ENCODE measurements at regions not wholly inside any gene's neighbourhood (a gene's known extent, or its start where the extent isn't known, plus 50 kb on each side); places are given as distances from the start of the nearest gene placed in this dataset.

DNA sequence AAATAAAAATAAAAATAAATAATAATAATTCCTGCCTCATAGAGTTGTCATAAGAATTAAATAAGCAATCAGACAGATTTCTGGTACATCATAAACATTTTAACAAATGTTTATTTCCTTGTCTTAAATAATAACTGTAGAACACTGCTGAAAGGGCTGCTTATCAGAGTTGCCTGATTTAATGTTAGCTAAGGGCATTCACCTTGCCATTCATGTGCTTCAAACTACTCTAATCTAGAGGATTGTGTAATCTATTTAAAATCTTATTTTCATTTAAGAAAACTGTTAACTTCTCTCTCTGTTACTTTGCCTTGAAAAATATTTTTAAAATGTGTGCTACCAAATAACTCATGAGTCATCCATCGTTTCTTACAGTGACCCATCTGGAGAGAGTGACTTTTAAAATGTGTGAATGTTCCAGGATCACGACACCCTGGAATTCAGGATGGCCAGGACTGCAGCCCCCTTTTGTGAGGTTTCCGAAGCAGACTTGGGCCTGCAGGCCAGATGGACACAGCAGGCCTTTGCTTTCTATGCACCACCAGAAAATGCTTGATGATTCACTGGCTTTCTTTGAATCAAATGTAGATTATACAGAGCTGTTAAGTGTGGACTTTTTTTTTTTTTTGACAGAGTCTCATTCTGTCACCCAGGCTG, 109.1 kb upstream of the TNS3 start:
- DNase-seq, result no peak

GRCh38 chr7:47689558-47689957, 107.6 kb upstream of the TNS3 start:
- no peak for DNase-seq

DNA sequence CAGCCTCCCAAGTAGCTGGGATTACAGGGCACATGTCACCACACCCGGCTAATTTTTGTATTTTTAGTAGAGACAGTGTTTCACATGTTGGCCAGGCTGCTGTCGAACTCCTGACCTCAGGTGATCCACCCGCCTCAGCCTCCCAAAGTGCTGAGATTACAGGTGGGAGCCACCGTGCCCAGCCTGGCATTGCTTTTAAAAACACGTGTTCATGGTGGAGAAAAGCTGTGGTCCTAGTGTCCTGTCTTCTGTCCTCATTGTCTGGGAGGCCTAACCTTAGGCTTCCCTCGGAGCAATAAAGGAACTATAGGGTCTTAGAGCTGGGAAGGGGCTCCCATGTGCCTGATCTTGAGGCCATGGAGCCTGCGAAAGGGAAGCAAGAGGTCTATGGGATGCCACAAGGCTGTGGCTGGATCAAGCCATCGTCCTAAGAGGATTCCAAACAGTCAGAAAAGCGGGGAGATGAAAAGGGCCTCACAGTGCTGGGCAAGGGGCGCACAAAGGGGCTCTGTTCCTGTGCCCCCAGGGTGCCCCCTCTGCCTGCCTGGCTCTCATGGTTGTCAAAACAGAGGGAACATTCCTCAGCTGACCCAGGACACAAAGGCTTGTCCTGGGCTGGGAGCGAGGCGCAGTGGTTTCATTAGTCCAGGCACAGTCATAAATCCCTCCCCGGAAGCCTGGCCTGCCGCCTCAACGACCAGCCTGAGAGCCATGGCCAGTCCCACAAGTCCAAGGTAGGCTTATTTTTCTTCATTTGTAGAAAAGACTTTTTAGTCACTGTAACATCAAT, 106.6 kb upstream of the TNS3 start:
- DNase-seq, result no peak

- no peak for DNase-seq
Observed at GRCh38 chr7:47685712-47686376, 103.9 kb upstream of the TNS3 start.

DNA sequence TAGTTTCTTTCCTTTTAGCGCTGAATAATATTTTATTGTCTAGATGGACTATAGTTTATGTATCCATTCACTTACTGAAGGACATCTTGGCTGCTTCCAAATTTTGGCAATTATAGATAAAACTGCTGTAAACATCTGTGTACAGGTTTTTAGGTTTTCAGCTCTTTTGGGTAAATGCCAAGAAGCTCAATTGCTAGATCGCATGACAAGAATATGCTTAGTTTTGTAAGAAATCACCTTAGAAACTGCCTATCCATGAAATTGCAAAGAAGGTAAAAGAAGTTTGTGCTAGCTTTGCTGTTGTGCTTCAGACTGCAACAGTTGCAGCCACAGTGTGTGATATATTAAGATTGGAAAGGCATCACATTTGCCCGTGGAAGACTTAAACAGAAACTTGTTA, 103.2 kb upstream of the TNS3 start:
- DNase-seq, result no peak

DNA sequence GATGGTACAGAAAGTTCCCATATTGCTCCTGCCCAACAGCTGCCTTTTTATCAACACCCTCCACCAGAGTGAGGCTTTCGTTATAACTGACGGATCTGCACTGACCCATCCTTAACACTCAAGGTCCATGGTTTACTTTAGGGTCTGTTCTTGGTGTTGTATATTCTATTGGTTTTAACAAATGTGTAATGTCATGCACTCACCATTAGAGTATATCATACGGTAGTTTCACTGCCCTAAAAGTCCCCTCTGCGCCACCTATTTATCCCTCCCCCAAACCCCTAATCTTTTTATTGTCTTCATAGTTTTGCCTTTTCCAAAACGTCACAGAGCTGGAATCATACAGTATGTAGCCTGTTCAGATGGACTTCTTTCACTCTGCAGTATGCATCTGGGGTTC, 102.8 kb upstream of the TNS3 start:
- DNase-seq, result no peak

DNA sequence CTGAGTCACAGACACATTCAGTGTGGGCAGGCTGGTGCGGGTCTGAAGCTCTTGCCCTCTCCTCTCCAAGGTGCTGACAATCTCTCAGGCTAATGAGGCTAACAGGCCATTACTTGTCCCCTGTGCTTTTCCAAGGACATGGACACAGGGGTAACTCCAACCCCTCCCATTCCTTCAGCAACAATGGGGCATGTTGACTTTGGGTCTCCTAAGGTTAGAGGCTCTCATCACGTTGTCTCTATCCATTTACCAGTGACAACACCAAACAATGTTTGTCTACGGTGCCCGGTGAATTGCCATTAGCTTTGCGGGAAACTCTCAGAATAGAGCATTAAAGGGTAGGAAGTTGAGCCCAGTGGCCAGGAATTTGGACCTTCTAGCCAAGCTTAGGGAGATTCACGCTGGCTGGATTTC, 101.6 kb upstream of the TNS3 start:
- DNase-seq, result no peak

DNA sequence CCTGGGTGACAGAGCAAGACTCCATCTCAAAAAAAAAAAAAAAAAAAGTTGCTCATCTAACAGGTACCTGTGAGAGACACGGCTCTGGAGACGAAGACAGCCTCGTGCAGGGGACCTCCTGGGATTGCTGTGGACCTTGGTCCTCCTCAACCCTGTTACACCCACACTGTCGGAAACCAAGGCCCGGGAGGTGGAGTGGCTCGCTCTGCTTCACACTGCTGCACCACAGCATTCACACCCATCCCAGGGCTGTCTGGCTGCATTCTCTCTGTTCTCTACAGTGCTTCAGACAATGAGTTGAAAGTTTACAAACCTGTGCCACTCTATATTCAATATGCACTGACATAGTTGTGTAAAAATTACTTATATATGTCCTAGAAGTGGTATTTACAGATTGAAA, 101.0 kb upstream of the TNS3 start:
- no peak for DNase-seq

- DNase-seq, result no peak
Observed at GRCh38 chr7:47681249-47681810, 99.4 kb upstream of the TNS3 start.

DNA sequence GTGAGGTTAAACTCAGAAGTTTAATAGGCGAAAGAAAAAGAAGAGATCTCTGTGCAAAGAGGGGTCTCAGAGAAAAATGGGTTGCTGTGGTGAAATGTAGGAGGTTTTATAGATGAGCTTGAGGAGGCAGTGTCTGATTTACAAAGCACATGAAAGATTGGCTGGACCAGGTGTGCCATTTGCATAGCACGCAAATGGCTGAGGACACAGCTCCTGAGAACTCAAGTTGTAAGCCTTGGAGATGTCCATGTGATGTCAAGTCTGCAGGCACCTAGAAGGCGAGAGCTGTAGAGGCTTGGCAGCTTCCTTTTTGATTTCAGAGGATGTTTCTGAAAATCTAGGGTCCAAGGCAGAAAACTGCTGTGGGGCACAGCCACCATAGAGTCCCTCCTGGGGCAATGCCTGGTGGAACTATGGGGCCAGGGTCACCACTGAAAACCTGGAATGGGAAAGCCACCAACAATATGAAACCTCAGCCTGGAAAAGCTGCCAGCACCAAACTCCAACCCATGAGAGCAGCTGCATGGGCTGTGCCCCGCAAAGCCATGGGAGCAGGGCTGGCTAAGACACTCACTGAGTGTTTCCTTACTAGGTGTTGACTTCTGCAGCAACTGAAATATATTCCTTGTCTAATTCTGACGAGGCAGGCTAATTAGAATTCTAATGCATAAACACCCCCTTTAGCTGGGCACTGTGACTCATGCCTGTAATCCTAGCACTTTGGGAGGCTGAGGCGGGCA, 96.9 kb upstream of the TNS3 start:
- no peak for DNase-seq

DNA sequence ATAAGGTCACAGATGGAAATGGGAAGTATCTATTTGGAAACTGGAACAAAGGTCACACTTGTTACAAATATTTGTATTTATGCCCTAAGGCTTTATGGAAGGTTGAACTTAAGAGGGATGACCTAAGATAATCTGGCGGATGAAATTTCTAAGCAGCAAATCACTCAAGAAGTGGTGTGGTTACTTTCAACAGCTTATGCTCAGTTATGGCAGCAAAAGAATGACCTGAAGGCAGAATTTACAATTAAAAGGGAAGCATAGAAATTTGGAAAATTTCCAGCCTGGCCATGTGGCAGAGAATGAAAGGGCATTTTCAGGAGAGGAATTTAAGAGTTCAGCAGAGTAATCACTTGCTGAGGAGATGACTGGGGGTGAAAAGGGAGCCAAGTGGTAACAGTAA, 95.8 kb upstream of the TNS3 start:
- no peak for DNase-seq

GRCh38 chr7:47677093-47677492, 95.2 kb upstream of the TNS3 start:
- DNase-seq, result no peak

GRCh38 chr7:47672977-47673381, 91.1 kb upstream of the TNS3 start:
- no peak for DNase-seq

- DNase-seq, result no peak
Observed at GRCh38 chr7:47672271-47672791, 90.4 kb upstream of the TNS3 start.

GRCh38 chr7:47671358-47671757, 89.4 kb upstream of the TNS3 start:
- no peak for DNase-seq

GRCh38 chr7:47670729-47671128, 88.8 kb upstream of the TNS3 start:
- no peak for DNase-seq

DNA sequence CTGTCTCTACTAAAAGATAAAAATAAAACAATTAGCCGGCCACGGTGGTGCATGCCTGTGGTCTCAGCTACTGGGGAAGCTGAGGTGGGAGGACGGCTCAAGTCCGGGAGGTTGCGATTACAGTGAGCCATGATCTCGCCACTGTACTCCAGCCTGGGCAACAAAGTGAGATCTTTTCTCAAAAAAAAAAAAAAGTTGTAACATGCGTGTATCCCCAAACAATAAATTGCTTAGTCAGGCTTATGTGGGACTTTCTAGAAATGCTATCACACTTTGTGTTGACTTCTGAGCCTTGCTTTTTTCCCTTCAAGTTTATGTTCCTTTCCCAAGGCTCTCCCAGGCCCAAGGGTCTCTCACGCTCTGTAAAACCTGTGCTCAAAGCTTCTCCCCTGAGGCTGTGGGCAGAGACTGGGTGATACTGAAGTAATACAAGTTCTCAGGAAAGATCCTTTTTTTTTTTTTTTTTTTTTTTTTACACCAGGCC, 88.0 kb upstream of the TNS3 start:
- DNase-seq, result no peak

- peak; percentile 6 to 58 for DNase-seq
Observed at GRCh38 chr7:47669178-47669891, 87.4 kb upstream of the TNS3 start.

GRCh38 chr7:47666164-47666862, 84.4 kb upstream of the TNS3 start:
- DNase-seq, result no peak

GRCh38 chr7:47664650-47665195, 82.8 kb upstream of the TNS3 start:
- no peak for DNase-seq

DNA sequence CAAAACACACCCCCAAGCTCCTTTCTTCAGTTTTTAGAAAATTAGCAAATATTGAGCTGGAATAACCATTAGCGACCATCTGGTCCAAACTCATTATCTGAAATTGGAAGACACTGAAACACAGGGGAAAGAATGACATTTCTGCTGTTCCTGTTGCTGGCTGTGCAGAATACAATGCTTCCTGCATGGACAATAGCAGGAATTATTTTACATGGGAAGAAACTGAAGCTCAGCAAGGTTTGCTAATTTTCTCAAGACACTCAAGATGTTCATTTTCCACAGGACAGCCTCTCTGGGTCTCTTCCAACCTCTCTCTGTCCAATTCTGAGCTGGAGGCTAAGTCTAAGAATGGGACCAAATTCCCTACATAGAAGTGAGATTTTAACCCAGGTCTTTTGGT, 81.9 kb upstream of the TNS3 start:
- no peak for DNase-seq

Data from SHP77 (cell line).